NCI-H226 (cell line): ENCODE measurements at regions not wholly inside any gene's neighbourhood (a gene's known extent, or its start where the extent isn't known, plus 50 kb on each side); places are given as distances from the start of the nearest gene placed in this dataset.
"Not testable (repeated sequence)": the region's sequence is repeated elsewhere in the genome, so short reads cannot be mapped to it uniquely, and the experiment has no call there.

ENCODE experiments used
- DNase-seq: peaks from one replicate; pipeline ENCODE4 v3.0.0-alpha.2; 2015

DNA sequence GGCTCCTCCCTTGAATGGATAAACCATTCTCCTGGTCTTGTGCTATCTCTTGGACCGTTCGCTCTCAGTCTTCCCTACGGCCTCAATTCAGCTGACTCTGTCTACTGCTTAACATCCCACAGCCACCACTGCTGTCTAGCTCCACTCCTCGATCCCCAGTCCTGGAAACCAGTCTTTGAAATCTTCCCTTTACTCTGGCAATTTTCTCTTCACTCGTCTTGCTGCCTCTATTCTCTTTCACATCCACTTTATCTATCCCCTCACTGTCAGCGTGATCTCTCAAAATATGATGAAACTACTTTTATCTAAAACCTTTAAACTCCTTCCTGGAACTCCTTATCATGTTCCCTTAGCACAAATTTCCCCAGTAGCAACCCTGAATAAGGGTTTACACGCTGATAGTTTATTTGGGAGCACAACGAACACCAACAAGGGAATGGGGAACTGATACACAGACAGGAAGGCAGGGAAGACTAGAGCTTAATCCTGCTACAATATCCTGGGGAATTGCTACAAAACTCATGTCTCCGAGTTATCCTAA lies 131.6 kb upstream of the SAMSN1 start:
- no peak for DNase-seq

DNA sequence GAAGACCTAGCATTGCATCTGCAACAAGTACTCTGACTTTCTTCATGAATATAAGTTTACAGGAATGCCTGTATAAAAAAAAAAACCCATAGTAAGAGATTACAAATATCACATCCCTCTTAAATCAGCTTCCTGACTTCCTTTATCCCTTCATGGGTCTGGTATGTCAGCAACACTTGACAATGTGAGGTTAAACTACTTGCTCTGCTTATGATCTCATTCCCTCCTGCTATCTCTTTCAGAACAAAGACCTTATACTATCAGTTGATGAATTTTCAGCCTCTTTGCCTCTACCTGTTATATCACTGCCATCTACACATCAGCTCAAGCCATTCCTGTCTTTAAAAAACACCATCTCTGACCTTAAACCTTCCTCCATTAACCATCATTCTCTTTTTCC lies 130.9 kb upstream of the SAMSN1 start:
- peak; percentile 64 for DNase-seq

DNA sequence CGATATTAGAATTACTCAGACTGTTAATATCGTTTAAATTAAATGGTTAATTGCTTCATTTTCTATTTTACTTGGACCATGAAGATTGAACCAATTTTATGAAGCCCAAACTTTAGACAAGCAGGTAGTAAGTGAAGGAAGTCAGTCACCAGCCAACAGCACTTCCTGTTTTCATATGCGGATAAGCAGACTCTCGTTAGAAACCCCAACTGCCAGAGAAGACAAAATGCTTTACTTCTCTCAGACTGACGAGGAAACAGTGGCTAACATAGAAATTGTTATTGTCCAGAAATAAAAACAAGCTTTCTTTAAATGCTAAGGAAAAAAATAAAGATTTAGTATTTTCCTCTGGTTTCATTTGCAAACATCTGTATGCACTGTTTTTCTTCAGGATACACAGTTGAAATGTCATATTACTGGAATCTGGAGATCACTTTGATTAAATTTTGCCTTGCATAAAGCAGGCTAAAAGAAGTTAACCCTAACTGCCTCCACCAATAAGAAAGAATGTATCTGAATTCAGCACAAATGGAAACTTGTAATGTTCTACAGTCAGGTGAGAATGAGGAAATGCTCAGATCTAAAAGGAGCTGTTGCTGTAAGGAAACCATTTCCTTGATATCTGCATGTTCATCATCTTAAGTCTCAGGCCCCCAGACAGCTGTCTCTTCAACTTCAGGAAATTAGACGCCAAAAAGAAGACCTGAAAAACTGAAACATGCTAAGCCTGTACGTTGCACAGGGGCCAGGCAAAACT lies 129.8 kb upstream of the SAMSN1 start:
- DNase-seq = no peak

DNA sequence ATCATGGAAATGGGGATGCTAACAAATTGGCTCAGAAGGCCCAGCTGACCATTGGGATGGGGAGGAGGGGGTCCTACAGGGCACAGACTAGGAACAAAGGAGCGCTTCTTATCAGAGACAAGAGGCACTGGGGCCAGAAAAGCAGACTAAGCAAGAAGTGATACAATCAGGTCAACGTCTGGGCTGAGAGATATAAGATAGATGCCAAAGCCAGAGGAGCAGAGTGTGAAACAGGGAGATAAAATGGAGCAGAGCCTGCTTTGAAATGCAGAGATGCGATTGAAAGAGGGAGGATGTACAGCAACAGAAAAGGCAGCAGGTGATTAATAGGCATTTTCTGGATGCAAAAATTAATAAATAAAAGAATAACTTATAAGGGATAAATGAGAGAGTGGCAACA lies 127.5 kb upstream of the SAMSN1 start:
- DNase-seq = no peak

DNA sequence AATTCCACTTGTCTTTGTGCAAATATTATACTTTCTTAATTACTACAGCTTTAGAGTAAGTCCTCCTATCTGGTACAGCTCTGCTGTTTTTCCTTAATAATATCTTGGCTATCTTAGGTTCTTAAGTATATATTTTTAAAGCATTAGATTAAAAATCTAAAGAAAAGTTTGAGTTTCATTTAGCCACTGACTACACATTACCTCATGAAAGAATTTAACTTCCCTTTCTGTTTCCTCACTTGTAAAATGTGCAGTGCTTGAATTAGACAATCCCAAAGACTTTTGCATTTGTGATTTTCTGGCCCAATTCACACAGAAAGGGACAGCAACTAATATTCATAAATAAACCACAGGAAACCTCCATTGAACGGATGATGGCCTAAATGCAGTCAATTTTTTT lies 126.4 kb upstream of the SAMSN1 start:
- DNase-seq = no peak

DNA sequence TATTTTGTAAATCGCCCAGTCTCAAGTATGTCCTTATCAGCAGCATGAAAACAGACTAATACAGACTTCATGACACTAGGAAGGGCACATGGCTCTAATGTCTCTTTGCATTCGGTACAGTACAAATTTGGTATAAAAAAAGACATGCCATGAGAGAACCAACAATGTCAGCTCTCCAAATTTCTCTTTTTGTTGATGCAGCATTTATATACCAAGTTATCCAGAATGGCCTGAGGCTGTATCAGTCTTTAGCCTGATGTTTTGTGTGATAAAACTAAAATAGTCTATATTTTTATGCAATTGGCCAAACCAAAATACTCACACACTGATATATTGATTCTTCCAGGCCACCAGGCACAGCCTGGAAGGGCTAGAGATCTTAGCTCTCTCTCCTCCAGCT lies 124.3 kb upstream of the SAMSN1 start:
- no peak for DNase-seq

DNA sequence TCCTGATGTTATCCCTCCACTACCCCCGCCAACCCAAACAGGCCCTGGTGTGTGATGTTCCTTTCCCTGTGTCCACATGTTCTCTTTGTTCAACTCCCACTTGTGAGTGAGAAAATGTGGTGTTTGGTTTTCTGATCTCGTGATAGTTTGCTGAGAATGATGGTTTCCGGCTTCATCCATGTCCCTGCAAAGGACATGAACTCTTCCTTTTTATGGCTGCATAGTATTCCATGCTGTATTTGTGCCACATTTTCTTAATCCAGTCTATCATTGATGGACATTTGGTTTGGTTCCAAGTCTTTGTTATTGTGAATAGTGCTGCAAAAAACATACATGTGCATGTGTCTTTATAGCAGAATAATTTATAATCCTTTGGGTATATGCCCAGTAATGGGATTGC lies 123.0 kb upstream of the SAMSN1 start:
- DNase-seq = not testable (repeated sequence)

DNA sequence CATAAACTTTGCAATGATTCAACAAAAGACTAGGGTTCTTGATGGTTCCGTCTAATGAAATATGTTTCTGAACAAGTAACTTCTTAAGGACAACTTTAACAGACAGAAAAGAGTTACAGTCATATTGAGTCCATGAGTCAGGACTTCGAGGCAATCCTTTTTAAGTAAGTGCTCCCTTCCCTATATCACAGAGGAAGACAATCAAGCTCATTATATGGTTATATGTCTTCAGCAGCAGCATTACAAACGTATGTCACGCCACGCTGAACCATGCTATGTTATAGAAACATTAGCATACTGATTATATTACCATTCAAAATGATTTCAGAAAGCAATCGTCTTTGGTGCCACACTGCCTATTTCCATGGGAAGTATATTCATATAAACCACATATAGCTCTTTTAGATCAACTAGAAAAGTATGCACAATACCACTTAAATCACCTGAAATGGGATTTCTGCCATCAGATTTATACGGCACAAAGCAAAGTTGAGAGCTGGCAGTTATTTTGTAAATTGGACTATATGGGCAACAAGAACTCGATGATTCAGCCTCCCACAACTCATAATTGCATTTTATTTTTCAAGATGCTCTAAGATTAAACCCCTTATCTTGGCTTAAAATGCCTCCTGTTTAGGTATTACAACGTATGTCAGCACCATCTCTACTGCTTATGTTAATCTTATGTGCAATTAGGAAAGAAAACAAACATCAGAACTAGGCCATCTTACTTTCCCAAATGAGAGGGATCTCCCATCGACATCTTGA lies 111.3 kb upstream of the SAMSN1 start:
- DNase-seq = no peak

DNA sequence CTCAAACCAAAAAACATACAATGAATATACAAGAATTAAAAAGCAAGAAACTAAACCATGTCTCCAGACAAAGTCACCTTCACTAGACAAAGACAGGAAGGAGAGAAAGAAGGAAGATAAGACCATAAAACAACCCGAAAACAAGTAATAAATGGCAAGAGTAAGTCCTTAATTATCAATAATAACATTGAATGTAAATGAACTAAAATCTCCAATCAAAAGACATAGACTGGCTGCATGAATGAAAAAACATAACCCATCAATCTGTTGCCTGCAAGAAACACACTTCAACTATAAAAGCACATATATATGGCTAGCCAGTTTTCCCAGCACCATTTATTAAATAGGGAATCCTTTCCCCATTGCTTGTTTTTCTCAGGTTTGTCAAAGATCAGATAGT lies 100.8 kb upstream of the SAMSN1 start:
- no peak for DNase-seq

DNA sequence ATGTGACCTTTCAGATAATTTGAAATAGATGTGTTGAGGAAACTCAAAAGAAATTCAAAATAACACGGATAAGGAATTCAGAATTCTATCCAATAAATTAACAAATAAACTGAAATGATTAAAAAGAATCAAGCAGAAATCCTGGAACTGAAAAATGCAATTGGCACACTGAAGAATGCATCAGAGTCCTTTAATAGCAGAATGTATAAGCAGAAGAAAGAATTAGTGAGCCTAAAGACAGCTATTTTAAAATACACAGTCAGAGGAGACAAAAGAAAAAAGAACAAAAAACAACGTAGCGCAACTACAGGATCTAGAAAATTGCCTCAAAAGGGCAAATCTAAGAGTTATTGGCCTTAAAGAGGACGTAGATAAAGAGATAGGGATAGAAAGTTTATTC lies 99.6 kb upstream of the SAMSN1 start:
- DNase-seq = no peak

DNA sequence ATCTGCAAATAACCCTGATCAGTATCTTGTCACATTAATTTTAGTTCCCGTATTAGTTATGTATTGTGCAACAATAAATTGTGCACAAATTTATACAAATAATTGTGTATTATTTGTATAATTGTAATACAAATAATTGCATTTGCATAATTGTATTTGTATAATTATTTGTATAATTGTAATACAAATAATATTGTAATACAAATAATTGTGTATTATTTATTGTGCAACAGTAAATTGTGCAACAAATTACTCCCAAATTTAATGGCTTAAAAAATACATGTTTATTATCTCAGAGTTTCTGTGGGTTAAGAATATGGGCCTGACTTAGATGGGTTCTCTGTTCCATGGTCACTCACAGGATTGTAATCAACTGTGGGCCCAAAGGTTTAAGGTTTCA lies 86.2 kb upstream of the SAMSN1 start:
- DNase-seq = no peak

DNA sequence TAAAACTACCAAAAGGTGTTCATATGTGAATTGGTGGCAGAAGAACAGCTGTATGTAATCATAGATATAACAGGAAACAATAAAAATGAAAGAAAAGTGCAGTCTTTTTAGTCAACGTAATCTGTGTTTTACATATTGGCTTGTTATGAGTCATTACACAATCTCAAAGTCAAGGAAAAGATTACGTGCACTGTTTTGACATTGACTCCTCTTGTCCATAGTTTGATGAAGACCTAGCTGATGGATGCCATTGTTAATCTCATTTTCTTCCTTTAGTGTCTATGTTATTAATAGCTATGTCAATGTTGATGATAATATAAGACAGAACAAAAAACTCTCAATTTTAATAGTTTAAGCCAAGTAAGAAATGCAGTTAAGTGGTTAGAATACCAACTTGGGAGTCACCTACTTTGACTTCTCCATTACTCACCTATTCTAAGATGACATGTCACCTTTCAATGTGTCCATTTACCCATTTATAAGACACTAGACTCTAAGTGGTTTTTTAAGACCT lies 84.5 kb upstream of the SAMSN1 start:
- no peak for DNase-seq

DNA sequence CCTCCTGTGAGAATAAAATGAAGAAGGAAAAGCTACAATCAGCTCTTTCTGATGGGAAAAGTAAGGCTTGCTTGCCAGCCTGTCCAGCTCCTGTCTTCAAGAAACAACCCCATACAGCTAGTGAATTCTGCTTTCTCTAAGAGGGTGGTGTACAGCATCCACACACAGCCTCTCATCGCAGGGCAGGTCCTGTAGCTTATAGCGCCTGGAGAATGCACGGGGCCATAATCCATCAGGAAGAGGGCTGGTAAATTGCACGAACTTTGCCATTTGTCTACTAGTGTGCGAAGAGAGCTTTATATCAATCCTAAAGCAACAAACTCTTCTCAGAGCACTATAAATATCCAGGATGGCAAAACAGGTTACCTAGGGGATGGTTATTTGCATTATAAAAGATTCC lies 83.3 kb upstream of the SAMSN1 start:
- no peak for DNase-seq

DNA sequence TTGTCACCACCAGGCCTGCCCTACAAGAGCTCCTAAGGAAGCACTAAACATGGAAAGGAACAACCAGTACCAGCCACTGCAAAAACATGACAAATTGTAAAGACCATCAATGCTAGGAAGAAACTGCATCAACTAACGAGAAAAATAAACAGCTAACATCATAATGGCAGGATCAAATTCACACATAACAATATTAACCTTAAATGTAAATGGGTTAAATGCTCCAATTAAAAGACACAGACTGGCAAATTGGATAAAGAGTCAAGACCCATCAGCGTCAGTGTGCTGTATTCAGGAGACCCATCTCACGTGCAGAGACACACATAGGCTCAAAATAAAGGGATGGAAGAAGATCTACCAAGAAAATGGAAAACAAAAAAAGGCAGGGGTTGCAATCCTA lies 77.0 kb upstream of the SAMSN1 start:
- not testable (repeated sequence) for DNase-seq

DNA sequence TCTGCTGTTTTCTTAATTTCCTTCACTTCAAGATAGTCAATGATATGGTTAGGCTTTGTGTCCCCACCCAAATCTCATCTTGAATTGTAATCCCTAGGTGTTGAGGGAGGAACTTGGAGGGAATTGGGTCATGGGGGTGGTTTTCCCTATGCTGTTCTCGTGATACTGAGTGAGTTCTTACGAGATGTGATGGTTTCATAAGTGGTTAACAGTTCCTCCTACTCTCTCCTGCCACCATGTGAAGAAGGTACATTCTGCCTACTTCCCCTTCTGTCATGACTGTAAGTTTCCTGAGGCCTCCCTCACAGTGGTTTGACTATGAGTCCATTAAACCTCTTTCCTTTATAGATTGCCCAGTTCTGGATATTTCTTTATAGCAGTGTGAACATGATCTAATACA lies 74.0 kb upstream of the SAMSN1 start:
- no peak for DNase-seq

DNA sequence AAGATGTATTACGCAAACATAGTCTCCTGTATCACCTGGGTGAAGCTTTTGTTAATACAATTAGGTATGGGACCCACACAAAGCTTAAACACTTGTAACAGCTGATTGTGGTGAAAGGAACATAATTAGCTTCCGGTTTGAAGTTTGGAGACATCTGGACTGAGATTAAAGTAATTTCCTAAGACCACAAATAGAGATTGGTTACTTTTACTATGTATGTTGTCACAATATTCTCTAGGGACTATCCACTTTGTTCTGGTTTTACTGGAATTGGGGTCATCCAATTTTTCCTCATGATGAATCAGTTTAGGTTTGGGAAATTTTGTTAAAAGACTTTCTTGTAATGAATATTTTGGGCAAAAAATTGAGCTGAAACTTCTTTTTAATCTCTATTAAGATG lies 71.8 kb upstream of the SAMSN1 start:
- no peak for DNase-seq

DNA sequence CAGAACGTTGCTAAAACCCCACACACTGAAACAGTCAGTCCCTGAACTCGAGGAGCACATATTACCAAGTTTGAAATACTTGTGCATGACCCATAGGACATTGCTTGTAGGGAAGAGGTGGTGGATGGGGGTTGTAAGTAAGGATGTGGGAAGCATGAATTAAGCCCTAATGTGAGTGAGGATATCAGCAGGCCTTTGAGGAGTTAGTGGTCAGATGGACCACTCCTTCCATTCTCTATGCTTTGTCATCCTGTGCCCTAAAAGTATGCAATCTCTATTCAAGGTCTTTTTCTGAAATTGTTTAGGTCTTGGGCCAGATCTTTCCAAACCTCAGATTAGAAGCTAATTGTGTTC lies 70.9 kb upstream of the SAMSN1 start:
- DNase-seq = no peak

DNA sequence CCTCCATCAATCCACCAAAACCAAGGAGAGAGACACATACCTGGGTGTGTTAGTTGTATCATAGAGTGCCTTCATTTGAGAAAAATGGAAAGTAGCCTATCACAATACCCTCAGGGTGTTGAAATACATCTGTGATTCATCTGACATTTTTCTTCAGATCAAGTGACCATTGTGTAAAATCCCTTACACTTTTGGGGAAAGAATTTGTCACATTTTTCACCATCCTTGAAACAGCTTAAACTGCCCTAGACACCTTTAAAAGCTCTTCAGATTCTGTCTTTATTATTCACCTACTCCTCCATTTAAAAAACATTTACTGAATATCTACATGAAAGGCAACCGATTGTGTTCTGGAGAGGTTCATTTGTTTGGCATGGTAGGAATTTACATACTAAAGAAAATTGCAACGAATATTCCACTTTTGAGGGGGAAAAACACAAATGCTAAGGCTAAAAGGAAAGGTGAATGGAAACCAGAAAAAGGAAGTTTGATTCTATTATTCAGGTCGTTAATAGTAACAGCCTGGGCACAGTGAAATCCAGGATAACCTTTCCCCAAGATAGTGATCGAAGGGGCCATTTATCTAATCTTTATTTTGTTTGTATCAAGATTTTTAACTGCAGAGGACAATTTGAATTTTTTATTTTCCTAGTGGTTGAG lies 70.4 kb upstream of the SAMSN1 start:
- peak; percentile 16 for DNase-seq

DNA sequence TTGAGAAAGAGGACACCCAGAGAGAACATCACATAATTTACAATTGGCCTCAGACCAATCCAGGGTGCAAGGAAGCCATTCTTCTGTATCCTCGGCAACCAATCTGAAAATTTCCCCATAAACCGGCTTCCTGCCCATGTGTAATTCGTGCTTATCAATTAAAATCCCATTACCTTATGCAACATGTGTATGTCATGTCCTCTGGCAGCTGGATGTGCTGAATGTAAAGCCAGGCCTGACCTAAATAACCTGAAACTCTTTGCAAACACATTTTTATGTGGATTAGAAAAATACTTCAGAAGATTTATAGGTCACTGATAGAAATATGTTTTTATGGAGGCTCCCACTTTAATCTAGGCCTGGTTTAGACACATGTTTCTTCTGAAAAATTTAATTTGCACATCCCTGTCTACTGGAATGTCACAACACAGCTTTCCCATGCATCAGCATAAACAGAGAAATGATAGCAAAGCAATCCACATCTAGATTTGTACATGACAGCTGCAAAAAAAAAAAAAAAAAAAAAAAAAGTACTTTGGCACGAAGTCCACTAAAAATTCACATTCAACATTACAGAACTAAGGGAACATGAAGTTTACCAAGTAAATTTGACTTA lies 69.4 kb upstream of the SAMSN1 start:
- DNase-seq = no peak

DNA sequence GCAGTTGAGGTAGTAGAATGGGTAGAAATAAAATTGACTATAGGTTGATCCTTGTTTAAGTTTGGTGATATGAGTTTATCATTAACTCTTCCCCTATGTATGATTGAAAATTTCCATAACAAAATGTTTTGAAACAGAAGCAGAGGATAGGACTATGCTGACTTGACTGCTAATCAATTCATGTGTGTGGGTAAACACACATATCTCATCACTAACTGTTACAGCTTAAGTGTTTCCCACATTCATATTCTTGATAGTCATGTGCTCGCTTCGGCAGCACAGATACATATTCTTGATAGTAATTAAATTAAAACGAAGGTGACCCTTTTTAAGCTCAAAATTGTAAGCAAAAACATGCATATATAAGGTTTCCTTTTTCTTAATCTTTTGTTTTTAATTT lies 68.2 kb upstream of the SAMSN1 start:
- DNase-seq = no peak

DNA sequence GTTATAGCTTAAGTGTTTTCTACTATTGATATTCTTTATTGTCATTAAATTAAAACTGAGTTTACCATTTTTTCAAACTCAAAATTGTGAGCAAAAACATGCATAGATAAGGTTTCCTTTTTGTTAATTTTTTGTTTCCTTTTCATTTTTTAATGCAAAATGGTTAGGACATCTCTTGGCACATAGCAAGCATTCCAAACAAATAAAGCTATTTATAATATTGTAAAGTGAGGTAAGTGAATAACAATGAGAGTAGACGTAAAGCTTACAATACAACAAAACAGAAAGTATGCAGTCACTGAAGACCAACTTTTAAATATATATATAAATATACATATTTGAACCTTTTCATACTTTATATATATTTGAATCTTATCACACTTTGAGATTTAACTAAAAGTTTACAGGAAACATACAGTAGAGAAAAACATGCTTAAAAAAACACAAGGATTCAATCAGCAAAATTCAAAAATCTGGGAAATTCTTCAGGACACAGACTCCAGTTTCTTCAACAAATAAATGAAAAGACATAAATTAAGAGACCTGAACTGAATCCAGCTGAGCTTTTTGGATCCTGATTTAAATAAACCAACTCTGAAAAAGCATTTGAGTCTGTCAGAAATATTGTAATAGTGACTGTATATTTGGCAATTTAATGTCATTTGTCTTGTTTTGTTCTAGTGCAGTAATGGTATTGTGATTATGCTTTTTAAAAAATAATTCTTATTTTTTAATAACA lies 67.5 kb upstream of the SAMSN1 start:
- no peak for DNase-seq

DNA sequence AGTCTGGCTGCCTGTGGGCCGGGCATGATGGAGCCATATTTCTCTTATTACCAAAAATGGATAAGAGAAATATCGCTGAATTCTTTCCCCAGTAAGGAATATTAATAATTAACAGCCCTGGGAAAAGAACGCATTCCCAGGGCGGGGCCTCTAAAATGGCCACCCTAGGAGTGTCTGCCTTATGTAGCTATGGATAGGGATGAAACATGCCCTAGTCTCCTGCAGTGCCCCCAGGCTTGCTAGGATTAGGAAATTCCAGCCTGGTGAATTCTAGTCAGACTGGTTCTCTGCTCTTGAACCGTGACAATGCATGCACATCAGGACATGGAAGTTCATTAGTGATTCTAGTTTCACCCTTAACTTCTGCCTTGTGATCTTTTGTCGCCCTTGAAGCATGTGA lies 64.0 kb upstream of the SAMSN1 start:
- DNase-seq = not testable (repeated sequence)

DNA sequence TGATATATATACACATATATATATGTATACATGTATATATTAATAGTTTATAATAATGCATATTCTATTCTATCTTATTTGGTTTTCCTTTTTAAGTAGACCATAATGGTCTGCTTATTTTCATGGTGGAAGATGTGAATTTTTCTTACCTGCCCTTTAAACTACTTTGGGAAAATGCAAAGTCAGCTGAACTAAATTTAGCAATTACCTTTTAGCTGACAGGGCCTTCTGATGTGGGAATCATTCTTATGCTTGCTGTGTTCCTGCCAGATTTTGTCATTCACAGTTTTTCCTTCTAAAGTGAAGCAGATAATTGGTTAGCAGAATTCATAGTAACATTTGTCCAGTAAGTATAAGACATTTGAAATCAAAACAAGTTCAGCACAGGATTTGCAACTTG lies 63.2 kb upstream of the SAMSN1 start:
- no peak for DNase-seq
